Body of pancreas (tissue), 4 donors: ENCODE measurements at regions not wholly inside any gene's neighbourhood (a gene's known extent, or its start where the extent isn't known, plus 50 kb on each side); places are given as distances from the start of the nearest gene placed in this dataset.

Experiments used
- POLR2A ChIP-seq, 3 donors: fragments of 450-650 bp; IDR thresholded peaks; one replicate each; pipeline ENCODE4 v1.6.1; 2016; ENCODE audit warnings: antibody characterized with exemption in 3 of 3, mild to moderate bottlenecking in 2 of 3
- TF ChIP-seq, protein P1 (sequence below), 7 experiments: fragments of 450-650 bp in 4 of 7; fragments of 200-600 bp in 3 of 7; sonication (generic) in 3 of 7; IDR thresholded peaks; one replicate each; pipeline ENCODE4 v1.5.1; 2016 to 2019; ENCODE audit warnings: antibody characterized with exemption in 7 of 7

DNA sequence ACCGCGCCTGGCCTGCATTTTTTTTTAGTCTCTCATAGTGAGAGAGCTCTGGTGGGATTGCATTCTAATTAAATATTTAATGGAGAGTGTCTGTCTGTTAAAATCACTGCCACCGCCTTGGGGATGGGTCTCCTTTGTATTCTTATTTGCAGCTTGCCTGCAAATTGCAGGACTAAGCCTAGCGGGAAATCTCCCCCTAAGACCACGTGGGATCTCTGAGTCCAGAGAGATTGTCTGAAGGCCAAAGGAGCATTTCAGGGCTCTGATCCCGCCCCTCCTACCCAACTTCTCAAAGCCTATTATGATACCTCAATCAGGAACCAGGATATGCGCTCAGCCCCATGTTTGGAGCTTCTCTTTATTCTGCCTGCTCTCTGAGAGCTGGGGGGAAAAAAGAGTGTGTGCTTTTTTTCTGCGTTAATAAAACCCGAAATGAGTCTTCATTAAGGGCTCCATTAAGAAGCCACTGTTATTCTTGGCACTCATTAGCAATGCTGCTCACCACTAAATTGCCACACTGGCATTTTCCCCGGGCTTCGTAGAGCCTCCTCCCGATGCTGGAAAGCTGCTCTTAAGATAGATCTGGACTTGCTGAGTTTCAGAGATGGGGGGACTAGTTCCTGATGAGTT, 92.9 kb upstream of the THY1 start:
- no peak for TF ChIP-seq POLR2A (IDR thresholded peaks at IDR 0.05)
- TF ChIP-seq, protein P1, sequence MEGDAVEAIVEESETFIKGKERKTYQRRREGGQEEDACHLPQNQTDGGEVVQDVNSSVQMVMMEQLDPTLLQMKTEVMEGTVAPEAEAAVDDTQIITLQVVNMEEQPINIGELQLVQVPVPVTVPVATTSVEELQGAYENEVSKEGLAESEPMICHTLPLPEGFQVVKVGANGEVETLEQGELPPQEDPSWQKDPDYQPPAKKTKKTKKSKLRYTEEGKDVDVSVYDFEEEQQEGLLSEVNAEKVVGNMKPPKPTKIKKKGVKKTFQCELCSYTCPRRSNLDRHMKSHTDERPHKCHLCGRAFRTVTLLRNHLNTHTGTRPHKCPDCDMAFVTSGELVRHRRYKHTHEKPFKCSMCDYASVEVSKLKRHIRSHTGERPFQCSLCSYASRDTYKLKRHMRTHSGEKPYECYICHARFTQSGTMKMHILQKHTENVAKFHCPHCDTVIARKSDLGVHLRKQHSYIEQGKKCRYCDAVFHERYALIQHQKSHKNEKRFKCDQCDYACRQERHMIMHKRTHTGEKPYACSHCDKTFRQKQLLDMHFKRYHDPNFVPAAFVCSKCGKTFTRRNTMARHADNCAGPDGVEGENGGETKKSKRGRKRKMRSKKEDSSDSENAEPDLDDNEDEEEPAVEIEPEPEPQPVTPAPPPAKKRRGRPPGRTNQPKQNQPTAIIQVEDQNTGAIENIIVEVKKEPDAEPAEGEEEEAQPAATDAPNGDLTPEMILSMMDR (IDR thresholded peaks at IDR 0.05), result no peak
